GM21786 (cell line): ENCODE measurements at regions not wholly inside any gene's neighbourhood (a gene's known extent, or its start where the extent isn't known, plus 50 kb on each side); places are given as distances from the start of the nearest gene placed in this dataset.
"Not testable (repeated sequence)": the region's sequence is repeated elsewhere in the genome, so short reads cannot be mapped to it uniquely, and the experiment has no call there.

Source experiments
- ATAC-seq: cut with Tn5 transposase; IDR thresholded peaks from one replicate; pipeline ENCODE4 v1.9.1; 2021; ENCODE audit not compliant: unreplicated experiment

DNA sequence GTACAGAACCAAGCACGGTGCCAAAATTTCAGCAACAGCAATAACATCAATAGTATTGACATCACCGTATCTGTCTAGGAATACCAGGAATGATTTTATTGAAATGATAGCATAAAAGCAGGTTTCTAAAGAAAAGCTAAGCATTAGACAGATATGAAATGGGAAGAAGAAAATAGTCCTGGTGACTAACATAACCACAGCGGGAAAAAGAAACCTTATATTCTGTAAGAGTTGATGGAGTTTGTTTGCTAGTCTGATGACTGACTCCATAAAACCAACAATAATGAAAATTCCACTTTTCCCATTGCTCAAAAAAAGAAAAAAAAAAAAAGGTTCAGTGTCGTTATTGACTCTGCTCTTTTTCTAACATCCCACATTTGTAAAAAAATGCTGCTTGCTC lies 668.3 kb downstream of the IPMK start:
- no peak for ATAC-seq

GRCh38 chr10:57593983-57594573 lies 673.6 kb downstream of the IPMK start:
- no peak for ATAC-seq

- no peak for ATAC-seq
These were observed 687.8 kb downstream of the IPMK start for GRCh38 chr10:57579926-57580325.

DNA sequence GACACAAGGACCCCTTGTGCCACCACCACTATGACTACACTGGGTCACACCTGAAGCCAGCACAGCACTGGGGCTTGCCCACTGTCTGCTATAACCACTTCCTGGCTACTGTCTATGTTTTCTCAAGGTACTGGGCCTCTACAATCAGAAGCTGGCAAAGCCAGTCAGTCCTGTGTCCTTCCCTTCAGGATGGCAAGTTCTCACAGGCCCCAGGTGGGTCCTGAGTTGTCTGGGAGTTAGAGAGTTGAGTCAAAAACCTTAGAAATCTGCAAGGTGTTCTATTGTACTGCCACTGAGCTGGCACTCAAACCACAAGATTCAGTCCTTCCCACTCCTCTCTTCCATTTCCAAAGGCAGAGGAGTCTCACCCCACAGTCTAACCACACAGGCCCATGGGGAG lies 705.5 kb downstream of the IPMK start:
- ATAC-seq: no peak

- not testable (repeated sequence) for ATAC-seq
These were observed 715.9 kb downstream of the IPMK start for GRCh38 chr10:57551774-57552173.

GRCh38 chr10:57535306-57535705 lies 732.4 kb downstream of the IPMK start:
- no peak for ATAC-seq

DNA sequence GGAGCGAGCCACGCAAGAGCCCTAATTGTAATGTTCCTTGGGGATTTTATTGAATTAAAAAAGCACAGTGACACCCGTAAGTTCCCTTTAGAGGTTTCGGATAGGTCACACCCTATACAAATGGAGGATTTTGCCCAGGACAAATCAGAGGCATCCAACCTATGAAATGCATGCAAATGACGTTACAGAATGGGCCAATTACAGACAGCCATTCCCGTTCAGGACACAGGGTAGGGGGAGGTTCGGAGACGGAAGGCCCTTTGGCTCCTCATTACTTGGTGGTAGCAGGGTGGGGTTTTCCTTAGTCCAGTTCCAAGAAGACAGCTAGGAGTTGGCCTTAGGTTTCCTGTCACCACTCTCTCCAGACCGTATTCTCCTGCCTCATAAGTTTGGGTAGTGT lies 754.1 kb downstream of the IPMK start:
- no peak for ATAC-seq

GRCh38 chr10:57507788-57508187 lies 759.9 kb downstream of the IPMK start:
- ATAC-seq: no peak

GRCh38 chr10:57506414-57507094 lies 761.1 kb downstream of the IPMK start:
- no peak for ATAC-seq

DNA sequence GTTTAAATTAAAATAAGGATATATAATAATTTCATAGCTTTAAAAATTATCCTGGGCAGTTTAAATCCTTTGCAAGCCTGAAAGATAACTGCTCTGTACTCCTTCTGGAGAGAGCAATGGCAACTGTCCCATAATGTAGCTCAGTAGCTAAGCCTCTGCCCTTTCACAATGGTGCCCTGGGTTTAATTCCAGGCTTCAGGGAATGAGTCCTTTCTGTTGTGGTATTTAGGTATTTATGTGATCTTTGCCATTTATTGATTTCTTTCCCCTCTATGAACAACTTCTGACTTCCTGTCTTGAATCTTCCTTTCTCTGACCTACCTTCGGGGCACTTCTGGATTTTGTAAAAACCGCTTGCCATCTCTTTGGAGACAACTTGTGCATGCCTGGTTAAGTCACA lies 773.2 kb downstream of the IPMK start:
- ATAC-seq: no peak

- no peak for ATAC-seq
These were observed 785.4 kb downstream of the IPMK start for GRCh38 chr10:57482259-57482658.

- ATAC-seq: no peak
These were observed 794.7 kb downstream of the IPMK start for GRCh38 chr10:57472823-57473619.

GRCh38 chr10:57468894-57469432 lies 798.7 kb downstream of the IPMK start:
- no peak for ATAC-seq

GRCh38 chr10:57465155-57465554 lies 802.5 kb downstream of the IPMK start:
- no peak for ATAC-seq

DNA sequence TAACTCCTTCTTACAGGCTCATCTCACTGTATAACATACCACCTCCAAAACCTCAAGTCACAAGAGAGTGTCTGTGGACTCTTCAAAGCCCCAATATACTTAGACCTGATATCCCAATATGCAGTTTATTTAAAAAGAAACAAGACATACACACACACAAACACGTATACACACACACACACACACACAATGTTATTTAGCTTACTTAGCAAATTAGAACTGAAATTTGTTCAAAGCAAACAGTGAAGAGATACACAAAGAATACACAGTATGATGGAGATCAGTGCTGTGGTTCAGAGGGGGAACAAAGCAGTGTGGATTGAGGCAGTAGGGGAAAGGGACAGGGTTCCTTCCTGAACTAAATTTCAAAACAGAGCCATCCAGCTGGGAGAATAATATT lies 807.2 kb downstream of the IPMK start:
- ATAC-seq: no peak

GRCh38 chr10:57457972-57458512 lies 809.7 kb downstream of the IPMK start:
- peak; percentile 51 for ATAC-seq

DNA sequence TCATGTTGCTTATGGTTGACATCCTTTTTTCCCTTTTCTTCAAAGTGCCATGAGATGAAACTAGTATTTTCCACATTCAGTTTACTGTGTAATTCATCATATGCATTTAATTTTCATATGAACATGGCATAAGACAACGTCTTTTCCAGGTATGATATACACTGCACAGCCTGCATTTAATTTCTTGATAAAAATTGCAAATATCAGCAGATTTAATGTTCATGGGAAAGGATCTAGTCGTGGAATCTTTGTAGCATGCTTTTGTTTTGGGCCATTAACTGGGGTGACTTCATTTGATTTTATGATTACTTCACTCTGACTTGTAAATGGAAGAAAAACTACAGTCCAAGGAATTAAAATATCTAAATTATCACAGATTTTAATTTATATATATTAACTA lies 837.3 kb downstream of the IPMK start:
- ATAC-seq: no peak

GRCh38 chr10:57420881-57421280 lies 846.8 kb downstream of the IPMK start:
- ATAC-seq: no peak

DNA sequence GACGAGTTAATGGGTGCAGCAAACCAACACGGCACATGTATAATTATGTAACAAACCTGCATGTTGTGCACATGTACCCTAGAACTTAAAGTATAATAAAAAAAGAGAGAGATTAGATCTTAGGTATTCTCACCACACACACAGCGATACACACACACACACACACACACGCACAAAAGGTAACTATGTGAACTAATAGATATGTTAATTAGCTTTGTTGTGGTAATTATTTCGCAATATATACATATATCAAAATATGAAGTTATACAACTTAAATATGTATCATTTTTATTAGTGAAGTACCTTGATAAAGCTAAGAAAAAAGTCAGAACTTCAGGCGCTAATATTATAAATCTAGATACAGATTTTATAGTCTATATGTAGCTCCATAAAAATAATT lies 849.2 kb downstream of the IPMK start:
- no peak for ATAC-seq

DNA sequence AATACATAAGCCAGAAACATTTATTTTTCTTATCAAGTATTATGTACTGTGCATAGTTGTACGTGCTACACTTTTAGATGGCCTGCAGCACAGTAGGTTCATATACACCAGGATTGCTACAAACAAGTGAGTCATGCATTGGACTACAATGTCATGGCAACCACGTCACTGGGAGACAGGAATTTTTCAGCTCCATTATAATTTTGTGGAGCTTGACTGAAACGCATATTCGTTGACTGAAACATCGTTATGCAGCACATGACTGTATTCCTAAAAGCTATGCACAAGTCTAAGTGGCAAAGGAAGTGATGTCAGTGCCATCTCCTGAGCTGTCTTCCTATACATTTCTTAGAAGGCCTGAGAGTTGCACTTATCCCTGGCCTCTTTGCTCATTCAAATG lies 871.8 kb downstream of the IPMK start:
- ATAC-seq: no peak

- ATAC-seq: no peak
These were observed 900.3 kb downstream of the IPMK start for GRCh38 chr10:57367412-57367811.

DNA sequence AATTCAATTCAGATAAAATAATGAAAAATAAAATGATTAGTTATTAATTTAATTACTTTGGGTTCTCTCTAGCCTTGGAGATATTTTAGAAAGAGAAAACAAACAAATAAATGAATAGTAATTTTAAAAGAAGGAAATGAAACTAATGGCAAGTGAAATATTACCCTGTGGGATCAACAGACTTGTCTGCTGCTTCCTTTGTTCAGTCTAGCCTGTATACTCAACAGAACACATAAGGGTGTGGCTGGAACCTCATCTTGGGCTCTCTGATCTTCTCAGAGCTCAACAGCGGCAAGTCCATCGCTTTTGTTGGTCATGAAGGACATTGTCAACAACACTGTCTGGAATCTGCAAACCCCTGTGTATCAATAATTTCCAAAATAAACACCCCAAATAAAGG lies 904.9 kb downstream of the IPMK start:
- ATAC-seq: no peak
